Esophagus muscularis mucosa (tissue), 4 donors: ENCODE measurements at regions not wholly inside any gene's neighbourhood (a gene's known extent, or its start where the extent isn't known, plus 50 kb on each side); places are given as distances from the start of the nearest gene placed in this dataset.

ENCODE experiments used
- CTCF ChIP-seq, 3 experiments: fragments of 200-600 bp in 2 of 3; fragments of 450-650 bp in 1 of 3; sonication (generic) in 2 of 3; IDR thresholded peaks; one replicate each; pipeline ENCODE4 v1.5.1; 2017 to 2019; ENCODE audit warnings: antibody characterized with exemption in 3 of 3, mild to moderate bottlenecking in 2 of 3, moderate library complexity in 1 of 3
- EP300 ChIP-seq: sonication (generic); formaldehyde crosslinking; IDR thresholded peaks from one replicate; pipeline ENCODE4 v1.6.1; 2017; ENCODE audit warnings: antibody characterized with exemption
- POLR2A ChIP-seq: fragments of 450-650 bp; IDR thresholded peaks from one replicate; pipeline ENCODE4 v1.6.1; 2017; ENCODE audit warnings: antibody characterized with exemption, moderate library complexity, mild to moderate bottlenecking, low read depth
- POLR2AphosphoS5 ChIP-seq, 2 donors: sonication (generic); formaldehyde crosslinking; IDR thresholded peaks; one replicate each; pipeline ENCODE4 v1.6.1; 2017; ENCODE audit warnings: antibody characterized with exemption in 2 of 2

- TF ChIP-seq POLR2AphosphoS5 (IDR thresholded peaks at IDR 0.05) (no peak), EP300 (no peak), CTCF (IDR thresholded peaks at IDR 0.05) (no peak), POLR2A (no peak)
Measured at GRCh38 chr2:64225491-64225890, 81.3 kb upstream of the PELI1 start.
